ENCODE measurements at regions not wholly inside any gene's neighbourhood (a gene's known extent, or its start where the extent isn't known, plus 50 kb on each side); places are given as distances from the start of the nearest gene placed in this dataset.

GRCh38 chr2:105640246-105640645 is 104.5 kb upstream of the NCK2 start:
- TF ChIP-seq EZH2 (IDR thresholded peaks at IDR 0.05; ENCODE audit: insufficient read depth, poor library complexity, severe bottlenecking) = no peak
- no peak for TF ChIP-seq EZH2phosphoT487 (IDR thresholded peaks at IDR 0.05; ENCODE audit: insufficient read depth, low read depth)
